Calu3 (cell line): ENCODE measurements at regions not wholly inside any gene's neighbourhood (a gene's known extent, or its start where the extent isn't known, plus 50 kb on each side); places are given as distances from the start of the nearest gene placed in this dataset.

Source experiments
- BruUV-seq: library from RNA; stranded (reverse); fragments of 400-500 nt; replicated peaks from 2 replicates; lab custom pipeline; 2021; lab: Mats Ljungman, UMichigan
- CTCF ChIA-PET: fragments of 300-600 bp; sonication (Branson Sonifier 250); formaldehyde crosslinking; loops from one replicate; lab custom pipeline; 2022; ENCODE audit warnings: antibody characterized with exemption; lab: Charles Lee
- DNase-seq: peaks from one replicate; pipeline ENCODE4 v3.0.0; 2022
- H3K27ac Mint-ChIP-seq: one replicate; pipeline ENCODE4 v1.8.0; 2022; ENCODE audit warnings: mixed read lengths; ENCODE audit not compliant: unreplicated experiment
- H3K27me3 Mint-ChIP-seq: one replicate; pipeline ENCODE4 v1.8.0; 2022; ENCODE audit warnings: mixed read lengths; ENCODE audit not compliant: unreplicated experiment
- H3K36me3 Mint-ChIP-seq: one replicate; pipeline ENCODE4 v1.8.0; 2022; ENCODE audit warnings: mild to moderate bottlenecking, moderate library complexity, mixed read lengths; ENCODE audit not compliant: insufficient read depth, unreplicated experiment
- H3K4me1 Mint-ChIP-seq: one replicate; pipeline ENCODE4 v1.8.0; 2022; ENCODE audit warnings: mild to moderate bottlenecking, low read depth, mixed read lengths; ENCODE audit not compliant: unreplicated experiment
- H3K4me3 Mint-ChIP-seq: one replicate; pipeline ENCODE4 v1.8.0; 2022; ENCODE audit warnings: mild to moderate bottlenecking, low read depth, moderate library complexity, mixed read lengths; ENCODE audit not compliant: unreplicated experiment
- H3K9me3 Mint-ChIP-seq: one replicate; pipeline ENCODE4 v1.8.0; 2022; ENCODE audit warnings: low read depth, mixed read lengths; ENCODE audit not compliant: unreplicated experiment
- intact Hi-C: fragments of 100-400 bp; cut with micrococcal nuclease; formaldehyde crosslinking; loops from one replicate; pipeline ENCODE4 v1.10.0; 2022; ENCODE audit not compliant: unreplicated experiment
- TF ChIP-seq, protein P1 (sequence below): fragments of 200-600 bp; IDR thresholded peaks from one replicate; pipeline ENCODE4 v1.8.0; 2022; ENCODE audit warnings: antibody characterized with exemption; ENCODE audit not compliant: unreplicated experiment

DNA sequence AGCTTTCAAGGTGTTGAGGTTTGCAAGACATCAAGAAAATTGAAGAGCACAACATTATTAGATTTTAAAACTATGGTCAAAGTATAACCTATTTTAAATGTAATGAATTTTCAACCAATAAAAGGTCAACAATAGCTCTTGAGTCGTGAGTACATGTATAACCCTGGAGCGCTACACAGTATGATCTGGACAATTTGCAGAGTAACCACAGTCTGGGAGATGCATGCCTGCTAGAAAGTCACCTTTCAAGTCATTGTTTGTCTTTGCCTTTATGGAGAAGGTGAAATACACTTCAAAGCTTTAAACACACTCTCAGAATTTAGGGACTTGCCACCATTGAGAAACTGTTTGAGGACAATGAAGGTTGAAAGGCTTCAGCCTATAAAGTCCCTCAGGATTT is 112.6 kb upstream of the ALCAM start:
- DNase-seq: no peak
- H3K27me3 Mint-ChIP-seq: no peaks in the 10 kb centered on the region
- no peaks in the 10 kb centered on the region for H3K36me3 Mint-ChIP-seq
- intact Hi-C loops: no loop called here
- H3K4me1 Mint-ChIP-seq: no peaks in the 10 kb centered on the region
- no peak overlapping the region for H3K4me3 Mint-ChIP-seq
- peaks cover 5% of the 10 kb centered on the region for H3K9me3 Mint-ChIP-seq
- CTCF ChIA-PET: no interaction called here
- no peak overlapping the region for H3K27ac Mint-ChIP-seq
- BruUV-seq: no TSS peak
- TF ChIP-seq, protein P1, sequence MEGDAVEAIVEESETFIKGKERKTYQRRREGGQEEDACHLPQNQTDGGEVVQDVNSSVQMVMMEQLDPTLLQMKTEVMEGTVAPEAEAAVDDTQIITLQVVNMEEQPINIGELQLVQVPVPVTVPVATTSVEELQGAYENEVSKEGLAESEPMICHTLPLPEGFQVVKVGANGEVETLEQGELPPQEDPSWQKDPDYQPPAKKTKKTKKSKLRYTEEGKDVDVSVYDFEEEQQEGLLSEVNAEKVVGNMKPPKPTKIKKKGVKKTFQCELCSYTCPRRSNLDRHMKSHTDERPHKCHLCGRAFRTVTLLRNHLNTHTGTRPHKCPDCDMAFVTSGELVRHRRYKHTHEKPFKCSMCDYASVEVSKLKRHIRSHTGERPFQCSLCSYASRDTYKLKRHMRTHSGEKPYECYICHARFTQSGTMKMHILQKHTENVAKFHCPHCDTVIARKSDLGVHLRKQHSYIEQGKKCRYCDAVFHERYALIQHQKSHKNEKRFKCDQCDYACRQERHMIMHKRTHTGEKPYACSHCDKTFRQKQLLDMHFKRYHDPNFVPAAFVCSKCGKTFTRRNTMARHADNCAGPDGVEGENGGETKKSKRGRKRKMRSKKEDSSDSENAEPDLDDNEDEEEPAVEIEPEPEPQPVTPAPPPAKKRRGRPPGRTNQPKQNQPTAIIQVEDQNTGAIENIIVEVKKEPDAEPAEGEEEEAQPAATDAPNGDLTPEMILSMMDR: no peak

DNA sequence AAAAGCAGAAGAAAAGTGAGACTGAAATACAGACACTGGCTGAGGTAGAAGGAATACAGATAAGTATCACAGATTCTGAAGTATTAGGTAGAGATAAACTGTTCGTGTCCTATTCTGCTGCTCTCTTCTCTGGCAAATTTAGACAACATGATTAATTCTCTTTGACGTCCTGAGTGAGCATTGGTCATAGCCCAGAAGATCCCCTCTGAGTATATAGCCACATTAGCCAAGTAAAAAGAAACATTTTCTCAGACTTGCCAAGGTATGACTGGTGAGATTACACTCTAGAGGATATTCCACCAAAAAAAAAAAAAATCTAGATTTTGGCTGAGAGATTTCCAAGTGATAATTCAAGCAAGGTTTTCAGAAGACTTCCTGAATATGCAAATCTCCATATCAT is 111.4 kb upstream of the ALCAM start:
- no peak for DNase-seq
- Mint-ChIP-seq H3K27ac (no peak overlapping the region), H3K36me3 (no peaks in the 10 kb centered on the region), H3K27me3 (no peaks in the 10 kb centered on the region), H3K4me3 (no peak overlapping the region), H3K9me3 (no peaks in the 10 kb centered on the region), H3K4me1 (no peaks in the 10 kb centered on the region)
- BruUV-seq: no TSS peak
- TF ChIP-seq, protein P1: no peak
- CTCF ChIA-PET: no interaction called here
- intact Hi-C loops: no loop called here

DNA sequence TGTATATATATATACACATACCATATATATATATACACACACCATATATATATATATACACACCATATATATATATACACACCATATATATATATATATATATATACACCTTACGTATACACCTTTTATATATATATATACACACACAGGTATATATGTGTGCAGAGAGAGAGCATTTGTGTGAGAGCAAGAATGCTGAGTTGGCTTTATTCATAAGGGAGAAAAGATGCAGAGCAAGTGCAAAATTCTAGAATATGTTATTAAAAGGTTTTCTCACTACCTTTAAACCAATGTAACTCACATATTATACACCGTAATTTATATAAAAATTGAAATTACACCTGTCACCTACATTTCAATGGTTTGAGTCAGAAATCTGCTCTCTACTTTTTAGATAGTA is 107.2 kb upstream of the ALCAM start:
- TF ChIP-seq, protein P1: no peak
- DNase-seq: no peak
- H3K36me3 Mint-ChIP-seq: no peaks in the 10 kb centered on the region
- H3K4me1 Mint-ChIP-seq: no peaks in the 10 kb centered on the region
- BruUV-seq: no TSS peak
- no peak overlapping the region for H3K27ac Mint-ChIP-seq
- intact Hi-C loops: no loop called here
- CTCF ChIA-PET: no interaction called here
- H3K27me3 Mint-ChIP-seq: no peaks in the 10 kb centered on the region
- no peak overlapping the region for H3K4me3 Mint-ChIP-seq
- H3K9me3 Mint-ChIP-seq: no peaks in the 10 kb centered on the region

DNA sequence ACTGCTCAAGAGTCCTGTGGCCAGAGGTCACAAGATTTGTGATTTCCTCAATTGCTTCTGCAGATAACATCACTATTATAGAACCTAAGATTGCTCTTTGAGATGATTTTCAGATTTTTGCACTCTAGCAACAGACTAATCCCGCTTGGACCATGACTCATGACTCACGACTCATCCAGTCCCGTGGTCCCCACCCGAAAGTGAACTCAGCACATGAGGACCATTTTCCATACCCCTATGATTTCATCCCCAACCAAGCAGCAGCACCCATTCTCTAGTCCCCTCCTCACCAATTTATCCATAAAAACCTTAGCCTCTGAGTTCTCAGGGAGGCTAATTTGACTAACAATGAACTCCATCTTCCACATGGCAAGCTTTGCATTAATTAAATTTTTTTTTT is 106.3 kb upstream of the ALCAM start:
- intact Hi-C loops: no loop called here
- H3K4me1 Mint-ChIP-seq: no peaks in the 10 kb centered on the region
- TF ChIP-seq, protein P1: no peak
- no peaks in the 10 kb centered on the region for H3K36me3 Mint-ChIP-seq
- no peak overlapping the region for H3K27ac Mint-ChIP-seq
- CTCF ChIA-PET: no interaction called here
- no peak for DNase-seq
- no peak overlapping the region for H3K4me3 Mint-ChIP-seq
- no peaks in the 10 kb centered on the region for H3K27me3 Mint-ChIP-seq
- no peaks in the 10 kb centered on the region for H3K9me3 Mint-ChIP-seq
- BruUV-seq: no TSS peak
